Keratinocyte (primary cell): ENCODE measurements at regions not wholly inside any gene's neighbourhood (a gene's known extent, or its start where the extent isn't known, plus 50 kb on each side); places are given as distances from the start of the nearest gene placed in this dataset.

ENCODE experiments used
- DNase-seq: peaks from one replicate; pipeline ENCODE4 v3.0.0-alpha.2; 2011; ENCODE audit warnings: low read depth, missing footprints, low spot score
- FAIRE-seq: peaks from 2 replicates; lab custom pipeline; 2011; peaks lifted over from hg19 to GRCh38; lab: Jason Lieb, UNC
- H2AFZ ChIP-seq: 2 replicates; pipeline ENCODE4 v1.6.0; 2012; ENCODE audit warnings: low read length, control low read depth, inconsistent platforms; ENCODE audit not compliant: control insufficient read depth
- H3K27ac ChIP-seq: 2 replicates; pipeline ENCODE4 v1.5.1; 2011; ENCODE audit warnings: low read length; ENCODE audit not compliant: control insufficient read depth, insufficient read depth
- H3K27me3 ChIP-seq: 3 replicates; pipeline ENCODE4 v1.6.0; 2011; ENCODE audit warnings: low read length; ENCODE audit not compliant: control insufficient read depth, insufficient read depth; ENCODE audit errors: extremely low read depth
- H3K36me3 ChIP-seq, 2 experiments: 2 replicates in 1 of 2; 3 replicates in 1 of 2; pipeline ENCODE4 v1.5.1; 2011; ENCODE audit warnings: low read length in 2 of 2, mild to moderate bottlenecking in 1 of 2; ENCODE audit not compliant: control insufficient read depth in 2 of 2, insufficient read depth in 2 of 2; ENCODE audit errors: extremely low read depth in 1 of 2
- H3K4me1 ChIP-seq: 3 replicates; pipeline ENCODE4 v1.5.1; 2011; ENCODE audit warnings: low read length; ENCODE audit not compliant: control insufficient read depth, insufficient read depth; ENCODE audit errors: extremely low read depth
- H3K4me2 ChIP-seq: 3 replicates; pipeline ENCODE4 v1.6.0; 2011; ENCODE audit warnings: low read depth, low read length; ENCODE audit not compliant: control insufficient read depth, insufficient read depth; ENCODE audit errors: extremely low read depth
- H3K4me3 ChIP-seq, 3 experiments: fragments of 200-600 bp in 1 of 3; sonication (generic) in 1 of 3; 2 replicates in 2 of 3; 3 replicates in 1 of 3; pipeline ENCODE4 v1.5.1; 2011 to 2016; ENCODE audit warnings: low read length in 3 of 3, mild to moderate bottlenecking in 3 of 3, control low read depth in 2 of 3, inconsistent platforms in 1 of 3, low read depth in 1 of 3, mixed read lengths in 1 of 3, mixed run types in 1 of 3, moderate library complexity in 1 of 3; ENCODE audit not compliant: control insufficient read depth in 2 of 3, insufficient read depth in 2 of 3; ENCODE audit errors: extremely low read depth in 1 of 3
- H3K79me2 ChIP-seq: 2 replicates; pipeline ENCODE4 v1.6.0; 2012; ENCODE audit warnings: low read length; ENCODE audit not compliant: control insufficient read depth, insufficient read depth
- H3K9ac ChIP-seq: 3 replicates; pipeline ENCODE4 v1.6.0; 2011; ENCODE audit warnings: low read length; ENCODE audit not compliant: control insufficient read depth, insufficient read depth; ENCODE audit errors: extremely low read depth
- H3K9me1 ChIP-seq: 3 replicates; pipeline ENCODE4 v1.6.0; 2011; ENCODE audit warnings: low read length; ENCODE audit not compliant: control insufficient read depth, insufficient read depth; ENCODE audit errors: extremely low read depth
- H3K9me3 ChIP-seq: 2 replicates; pipeline ENCODE4 v1.5.1; 2012; ENCODE audit warnings: low read depth, low read length; ENCODE audit not compliant: control insufficient read depth
- H4K20me1 ChIP-seq: 3 replicates; pipeline ENCODE4 v1.6.0; 2011; ENCODE audit warnings: low read length; ENCODE audit not compliant: control insufficient read depth, insufficient read depth; ENCODE audit errors: extremely low read depth
- CTCF ChIP-seq, 3 experiments: IDR thresholded peaks in 1 of 3; conservative IDR thresholded peaks in 1 of 3; optimal IDR thresholded peaks in 1 of 3; 2 replicates in 2 of 3; 3 replicates in 1 of 3; pipeline versions ENCODE3 to v1.5.1; 2011; ENCODE audit warnings: low read length in 3 of 3, mild to moderate bottlenecking in 3 of 3, moderate library complexity in 2 of 3, control low read depth in 1 of 3, inconsistent platforms in 1 of 3; ENCODE audit not compliant: insufficient read depth in 2 of 3; ENCODE audit errors: extremely low read depth in 1 of 3
- EZH2 ChIP-seq: IDR thresholded peaks from one replicate; pipeline ENCODE4 v1.6.1; 2012; ENCODE audit warnings: inconsistent platforms, mild to moderate bottlenecking, low read length, moderate library complexity
- dilution Hi-C: fragments of 300-500 bp; cut with MboI; formaldehyde crosslinking; loops from one replicate; pipeline ENCODE4 v1.7.0; 2020; ENCODE audit warnings: low sequenced_read_pairs; ENCODE audit not compliant: extremely low pct_ligation_motif_present

- no peak overlapping the region for H3K4me3 ChIP-seq
- H2AFZ ChIP-seq = no peak overlapping the region
Measured at GRCh38 chr9:86636038-86636437, 281.8 kb upstream of the TUT7 start.

GRCh38 chr9:86634501-86634900 lies 280.3 kb upstream of the TUT7 start:
- H3K4me2 ChIP-seq = no peak overlapping the region
- dilution Hi-C loops = no loop called here
- DNase-seq = no peak

More at GRCh38 chr9:86636038-86636437, 281.8 kb upstream of the TUT7 start:
- H3K4me1 ChIP-seq = no peaks in the 10 kb centered on the region
- no peak overlapping the region for H3K27ac ChIP-seq
- no peaks in the 10 kb centered on the region for H3K36me3 ChIP-seq
- no peaks in the 10 kb centered on the region for H3K9me3 ChIP-seq
- no peaks in the 10 kb centered on the region for H4K20me1 ChIP-seq
- H3K9me1 ChIP-seq = no peaks in the 10 kb centered on the region
- no peak overlapping the region for H3K4me2 ChIP-seq
- H3K9ac ChIP-seq = no peak overlapping the region
- FAIRE-seq (no peak), DNase-seq (no peak)
- H3K27me3 ChIP-seq = no peaks in the 10 kb centered on the region
- no peak for TF ChIP-seq CTCF (optimal IDR thresholded peaks at IDR 0.05 in 1 of 3, IDR thresholded peaks at IDR 0.05 in 1 of 3, conservative IDR thresholded peaks at IDR 0.05 in 1 of 3; ENCODE audit: extremely low read depth in 1 of 3, insufficient read depth in 2 of 3, low read length in 3 of 3)
- TF ChIP-seq EZH2 = no peak
- dilution Hi-C loops = no loop called here
- H3K79me2 ChIP-seq = no peaks in the 10 kb centered on the region

More at GRCh38 chr9:86634501-86634900, 280.3 kb upstream of the TUT7 start:
- Histone ChIP-seq H3K4me3 (no peak overlapping the region), H4K20me1 (no peaks in the 10 kb centered on the region), H3K4me1 (no peaks in the 10 kb centered on the region), H3K9ac (no peak overlapping the region), H3K79me2 (no peaks in the 10 kb centered on the region), H2AFZ (no peak overlapping the region), H3K27me3 (no peaks in the 10 kb centered on the region), H3K36me3 (no peaks in the 10 kb centered on the region), H3K27ac (no peak overlapping the region), H3K9me3 (no peaks in the 10 kb centered on the region), H3K9me1 (no peaks in the 10 kb centered on the region)
- TF ChIP-seq CTCF (optimal IDR thresholded peaks at IDR 0.05 in 1 of 3, IDR thresholded peaks at IDR 0.05 in 1 of 3, conservative IDR thresholded peaks at IDR 0.05 in 1 of 3; ENCODE audit: extremely low read depth in 1 of 3, insufficient read depth in 2 of 3, low read length in 3 of 3) (no peak), EZH2 (no peak)
- no peak for FAIRE-seq
